KBM-7 (cell line): ENCODE measurements at regions not wholly inside any gene's neighbourhood (a gene's known extent, or its start where the extent isn't known, plus 50 kb on each side); places are given as distances from the start of the nearest gene placed in this dataset.

ENCODE experiments used
- DNase-seq: peaks from one replicate; pipeline ENCODE4 v3.0.0-alpha.2; 2015
- in situ Hi-C: fragments of 300-500 bp; cut with MboI; formaldehyde crosslinking; loops from 2 replicates; pipeline ENCODE4 v1.14.3; 2020; ENCODE audit warnings: low sequenced_read_pairs, low pct_unique_long_range_greater_than_20kb, mixed read lengths

DNA sequence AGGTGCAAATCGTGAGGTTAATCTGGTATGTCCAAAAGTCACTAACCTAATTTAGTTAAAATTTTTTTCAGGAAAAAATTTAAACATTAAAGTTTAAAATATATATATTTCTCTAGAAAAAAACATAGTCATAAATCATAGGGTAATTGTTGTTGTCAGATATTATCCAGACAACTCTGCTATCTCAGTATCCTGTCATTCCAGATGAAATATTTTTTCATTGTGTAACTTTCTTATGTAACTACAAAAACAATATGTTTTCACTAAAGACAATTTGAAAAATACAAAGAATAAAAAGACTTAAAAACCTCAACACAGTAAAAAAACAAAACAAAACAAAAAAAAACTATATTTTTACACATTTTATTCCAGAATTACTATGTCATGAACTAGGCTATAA is 57.6 kb downstream of the TENT5A start:
- in situ Hi-C loops: no loop called here
- DNase-seq: no peak

DNA sequence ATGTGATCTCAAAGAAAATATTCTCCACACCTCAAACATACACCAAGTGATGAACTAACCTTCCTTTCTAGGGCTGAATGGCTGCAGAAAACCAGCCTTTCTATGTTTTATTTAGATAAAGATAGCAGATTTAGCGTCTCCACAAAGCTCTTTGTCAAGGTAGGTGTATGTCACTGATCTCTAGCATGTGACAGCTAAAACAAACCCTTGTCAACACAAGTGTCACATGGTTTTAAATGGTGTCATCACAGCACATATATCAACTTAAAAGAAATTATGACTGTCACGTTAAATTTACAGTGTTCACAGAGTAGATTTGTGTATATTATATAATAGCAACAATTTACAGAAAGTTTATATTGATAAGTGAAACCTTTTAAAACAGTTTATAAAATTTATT is 58.3 kb downstream of the TENT5A start:
- DNase-seq: no peak
- in situ Hi-C loops: no loop called here

DNA sequence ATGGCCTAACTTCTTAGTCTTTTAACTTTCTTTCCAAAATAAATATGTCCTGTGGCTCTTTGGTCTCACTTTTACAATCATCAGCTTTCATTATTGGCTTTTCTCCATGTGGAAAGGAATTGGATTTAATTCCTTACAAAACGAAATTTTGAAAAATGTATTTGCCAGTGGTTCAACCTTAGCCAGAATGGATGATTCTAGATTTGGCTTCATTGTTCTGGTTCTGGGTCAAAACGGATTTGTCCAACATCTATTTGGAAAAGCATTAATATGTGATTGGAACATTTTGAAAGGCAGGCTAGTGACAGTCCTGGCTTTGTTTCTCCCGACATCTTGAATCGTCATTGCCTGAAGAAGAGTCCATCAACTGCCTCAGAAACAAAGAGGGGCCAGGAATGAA is 59.2 kb downstream of the TENT5A start:
- in situ Hi-C loops: no loop called here
- no peak for DNase-seq

DNA sequence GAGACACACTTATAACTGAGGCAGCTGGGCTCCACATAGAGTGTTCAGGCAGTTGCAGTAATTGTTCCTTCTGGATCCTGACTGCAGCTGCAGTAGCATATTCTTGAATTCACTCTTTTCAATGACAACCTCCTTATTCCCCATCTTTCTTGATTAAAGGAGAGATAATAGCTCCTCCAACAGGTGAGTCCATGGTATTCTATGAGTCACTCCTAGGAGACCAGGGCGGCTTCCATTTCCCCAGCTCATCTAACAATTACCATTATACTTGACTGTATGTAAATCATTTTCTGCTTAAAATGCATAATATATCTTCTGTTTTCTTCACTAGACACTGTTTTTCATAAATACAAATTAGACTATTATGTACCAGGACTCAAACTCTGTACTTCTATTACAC is 62.4 kb downstream of the TENT5A start:
- no peak for DNase-seq
- in situ Hi-C loops: no loop called here

DNA sequence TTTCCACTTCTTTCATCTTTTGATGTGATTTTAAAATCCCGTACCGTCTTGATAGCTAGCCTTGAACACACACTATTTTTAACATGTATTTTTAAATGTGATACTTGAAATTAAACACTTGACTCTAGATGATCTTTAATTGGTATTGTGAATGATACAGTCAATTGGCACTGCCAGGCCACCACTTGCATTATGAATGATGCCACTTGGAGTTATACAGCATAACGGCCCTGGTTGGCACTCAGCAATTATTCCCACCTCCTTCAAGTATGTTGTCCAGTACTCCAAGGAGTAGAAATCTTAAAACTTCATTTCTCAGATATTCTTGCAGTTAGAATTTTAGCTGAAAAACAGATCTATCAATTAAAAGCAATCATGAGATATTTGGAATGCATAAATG is 62.9 kb downstream of the TENT5A start:
- no peak for DNase-seq
- in situ Hi-C loops: no loop called here

DNA sequence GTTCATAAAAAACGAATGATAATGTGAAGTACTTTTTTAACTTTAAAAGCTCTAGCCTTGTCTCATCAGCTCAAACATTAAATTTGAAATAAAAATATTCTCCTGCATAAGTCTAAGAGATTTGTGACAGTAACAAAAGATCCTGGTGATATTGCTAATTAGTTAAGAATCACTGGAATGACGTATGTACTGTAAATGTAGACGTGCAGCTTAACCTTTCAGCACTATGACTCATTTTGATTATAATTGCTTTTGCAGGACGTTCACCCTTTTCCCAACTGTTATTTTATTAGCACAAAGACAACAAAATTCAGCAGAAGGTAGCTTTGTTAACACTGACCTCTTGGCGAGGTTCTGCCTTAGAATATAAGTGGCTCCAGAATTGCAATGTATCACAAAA is 68.6 kb downstream of the TENT5A start:
- DNase-seq: no peak
- in situ Hi-C loops: no loop called here

DNA sequence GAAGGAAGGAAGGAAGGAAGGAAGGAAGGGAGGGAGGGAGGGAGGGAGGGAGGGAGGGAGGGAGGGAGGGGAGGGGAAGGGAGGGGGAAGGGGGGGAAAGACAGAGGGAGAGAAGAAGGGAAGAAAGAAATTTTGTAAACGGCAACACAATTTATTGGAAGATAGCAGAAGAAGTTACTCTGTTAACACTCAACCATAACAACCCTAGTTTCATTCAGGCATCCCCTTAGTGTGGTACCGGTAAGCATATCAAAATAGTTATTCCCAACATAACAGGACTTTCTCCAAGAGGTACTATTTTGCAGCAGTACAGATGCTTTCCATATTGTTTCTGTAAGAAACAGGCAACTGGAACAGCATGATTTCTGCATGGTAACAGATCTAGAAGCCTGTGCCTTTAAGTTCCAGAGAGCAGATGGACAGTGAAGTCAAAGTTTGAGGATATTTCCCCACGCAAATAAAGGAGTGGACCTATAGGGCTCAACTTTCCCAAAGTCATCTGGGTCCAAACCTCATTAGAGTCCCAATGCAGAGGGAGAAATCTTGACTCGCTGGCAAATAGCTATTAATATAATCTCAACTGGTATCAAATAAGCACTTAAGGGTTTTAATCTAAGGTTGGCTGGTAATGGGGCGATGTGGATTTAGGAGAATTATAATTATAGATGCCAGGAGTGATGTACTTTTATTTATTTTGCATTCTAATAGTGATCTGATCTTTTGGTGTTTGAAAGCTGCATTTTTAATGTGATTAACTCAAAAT is 69.4 kb downstream of the TENT5A start:
- in situ Hi-C loops: no loop called here
- DNase-seq: no peak

DNA sequence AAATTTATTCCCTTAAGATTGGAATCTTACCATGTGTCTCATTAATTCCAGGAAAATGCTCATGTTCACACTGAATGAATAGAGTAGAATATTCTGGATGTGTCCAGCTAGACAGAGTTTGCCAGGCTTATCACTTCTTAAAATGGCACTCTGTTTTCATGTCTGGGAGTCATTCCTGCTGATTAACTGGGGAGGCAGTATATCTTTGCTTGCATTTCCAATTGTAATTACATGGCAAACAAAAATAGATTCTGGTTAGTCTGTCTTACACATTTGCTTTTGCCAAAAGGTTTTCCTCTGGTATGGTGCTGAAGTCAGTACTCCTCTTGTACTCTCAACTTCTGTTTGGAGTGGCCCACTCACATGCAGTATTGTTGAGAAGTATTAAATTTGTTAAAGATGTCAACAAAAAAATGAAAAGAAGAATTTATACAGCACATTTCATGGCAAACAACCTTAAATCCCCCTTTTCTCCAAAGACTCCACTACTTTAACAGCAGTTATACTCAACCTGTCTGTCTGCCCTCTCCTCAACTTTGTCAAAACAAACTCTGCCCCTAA is 70.2 kb downstream of the TENT5A start:
- DNase-seq: no peak
- in situ Hi-C loops: no loop called here

DNA sequence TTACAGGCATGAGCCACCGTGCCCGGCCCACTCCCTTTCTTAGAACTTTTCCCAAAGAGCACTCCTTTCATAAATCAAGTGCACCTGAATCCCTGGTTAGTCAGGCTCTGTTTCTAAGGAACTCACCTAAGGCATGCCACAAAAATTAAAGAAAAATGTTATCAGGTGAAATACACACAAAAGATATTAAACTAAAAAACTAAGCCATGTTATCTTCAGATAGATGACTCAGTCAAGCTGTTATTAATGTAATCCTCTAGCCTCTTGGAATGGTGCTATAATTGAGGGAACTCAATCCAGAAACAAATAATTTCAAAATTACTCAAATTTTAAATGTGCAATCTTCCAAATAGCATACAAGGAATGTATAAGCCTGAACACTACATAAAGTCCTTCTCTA is 83.0 kb downstream of the TENT5A start:
- in situ Hi-C loops: no loop called here
- no peak for DNase-seq

DNA sequence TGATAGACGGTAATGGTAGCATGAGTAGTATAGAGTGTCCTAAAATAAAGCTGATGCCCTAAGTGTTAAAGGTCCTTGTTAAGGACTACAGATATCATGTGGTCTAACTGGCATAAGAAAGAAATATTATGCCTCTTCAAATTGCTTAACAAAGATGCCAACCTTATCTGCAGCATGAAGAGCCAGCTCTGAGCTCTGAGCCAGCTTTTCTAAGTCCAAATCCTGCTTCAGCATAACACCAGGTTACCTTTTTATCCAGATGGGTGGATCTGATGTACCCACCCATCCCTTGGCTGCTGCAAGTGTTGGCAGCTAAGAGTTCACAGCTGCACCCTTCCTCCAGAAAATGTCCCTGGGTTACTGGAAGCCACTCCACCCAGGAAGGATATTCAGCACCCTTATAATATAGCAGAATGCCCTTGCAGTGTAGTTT is 83.8 kb downstream of the TENT5A start:
- in situ Hi-C loops: no loop called here
- no peak for DNase-seq

DNA sequence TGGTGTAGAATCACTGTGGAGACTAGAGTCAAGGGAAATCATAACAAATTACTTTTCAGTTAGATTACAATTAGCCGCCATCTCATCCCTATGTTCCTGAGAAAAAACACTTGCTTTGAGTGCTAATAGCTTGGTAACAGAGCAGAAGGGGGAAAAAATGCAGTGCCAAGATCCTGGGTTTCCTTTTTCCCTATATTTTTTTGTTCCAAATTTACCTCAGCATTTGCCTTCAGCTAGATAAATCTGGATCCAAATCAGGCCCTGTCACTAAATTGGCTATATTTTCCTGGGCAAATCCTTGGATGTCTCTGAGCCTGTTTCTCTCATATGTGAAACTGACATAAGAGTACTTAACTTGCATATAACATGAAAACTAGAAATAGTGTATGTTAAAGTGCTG is 86.0 kb downstream of the TENT5A start:
- no peak for DNase-seq
- in situ Hi-C loops: no loop called here

DNA sequence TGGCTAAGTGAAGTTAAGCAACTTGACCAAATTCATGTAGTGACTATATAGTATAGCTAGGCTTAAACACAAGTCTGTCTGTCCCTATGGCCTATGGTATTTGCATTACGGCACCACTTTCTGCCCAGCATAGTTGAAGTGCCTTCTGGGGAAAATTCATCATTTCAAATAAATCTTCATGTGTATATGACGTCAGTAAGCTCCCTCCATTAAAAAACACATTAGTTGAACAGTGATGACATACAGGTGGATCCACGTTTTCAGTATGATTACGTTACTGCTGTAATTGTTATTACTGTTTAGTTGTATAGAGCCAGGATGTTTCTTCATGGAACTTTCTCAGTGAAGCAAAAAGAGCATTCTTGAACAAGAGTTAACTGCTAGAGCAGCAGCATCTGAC is 96.2 kb downstream of the TENT5A start:
- in situ Hi-C loops: no loop called here
- DNase-seq: no peak

DNA sequence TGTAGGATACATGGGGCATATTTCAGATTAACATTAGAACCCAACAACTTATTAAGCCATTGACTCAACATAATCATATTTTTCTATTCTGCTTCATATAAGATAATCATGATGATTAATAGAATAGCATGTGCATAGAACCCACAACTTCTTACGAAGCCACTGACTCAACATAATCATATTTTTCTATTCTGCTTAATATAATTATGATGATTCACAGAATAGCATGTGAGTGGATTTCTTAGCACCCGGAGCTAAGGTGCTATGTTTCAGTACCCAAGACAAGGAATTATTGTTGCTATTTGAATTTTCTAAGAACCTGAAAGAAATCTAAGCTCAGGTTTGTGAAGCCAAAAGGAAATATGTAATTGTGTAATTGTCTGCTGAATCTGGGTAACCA is 96.8 kb downstream of the TENT5A start:
- in situ Hi-C loops: no loop called here
- DNase-seq: no peak

DNA sequence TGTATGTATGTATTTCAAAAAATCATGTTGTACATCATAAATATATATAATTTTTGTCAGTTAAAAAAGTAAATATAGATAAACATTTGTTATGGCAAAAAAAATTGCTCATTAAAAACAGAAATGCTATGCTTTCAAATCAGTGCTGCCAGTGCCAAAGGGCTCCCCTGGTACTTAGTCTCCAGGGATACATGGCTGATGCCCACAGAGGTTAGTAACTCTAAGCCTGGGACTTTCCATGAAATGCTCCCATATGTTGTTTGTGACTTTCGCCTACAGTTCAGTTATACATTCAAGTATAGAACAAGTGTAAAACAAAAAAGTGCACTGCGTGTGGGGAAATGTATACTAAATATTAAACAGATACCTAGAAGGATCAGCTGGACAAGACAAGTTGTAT is 104.0 kb downstream of the TENT5A start:
- DNase-seq: no peak
- in situ Hi-C loops: no loop called here

DNA sequence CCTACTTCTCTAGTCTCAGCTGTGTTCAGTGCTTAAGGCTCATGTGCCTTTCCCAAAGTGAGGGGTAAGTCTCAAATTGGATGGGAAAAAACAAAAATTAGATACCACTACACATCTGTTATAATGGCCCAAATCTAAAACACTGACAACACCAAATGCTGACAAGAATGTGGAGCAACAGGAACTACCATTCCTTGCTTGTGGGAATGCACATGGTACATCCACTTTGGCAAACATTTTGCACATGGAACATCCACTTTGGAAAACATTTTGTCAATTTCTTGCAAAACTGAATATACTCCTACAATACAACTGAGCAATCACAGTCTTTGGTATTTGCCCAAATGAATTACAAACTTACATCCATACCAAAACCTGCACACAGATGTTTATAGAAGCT is 109.3 kb downstream of the TENT5A start:
- in situ Hi-C loops: no loop called here
- no peak for DNase-seq

DNA sequence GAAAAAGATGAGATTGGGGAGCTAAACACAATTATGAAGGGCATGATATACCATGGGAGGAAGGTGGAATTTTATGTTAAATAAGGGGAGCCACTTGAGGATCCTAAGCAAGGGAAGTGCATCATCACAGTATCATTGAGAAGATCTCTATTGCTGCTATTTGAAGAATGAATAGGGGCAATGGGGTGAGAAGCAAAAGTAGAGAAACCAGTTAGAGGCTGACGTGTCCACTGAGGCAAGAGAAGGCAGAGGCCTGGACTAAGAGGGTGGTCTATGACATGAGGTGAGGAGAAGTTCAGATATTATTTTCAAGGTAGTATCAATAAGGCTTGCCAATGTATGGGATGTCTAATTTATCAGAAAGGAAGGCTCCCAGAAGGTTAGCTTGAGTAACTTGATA is 111.6 kb downstream of the TENT5A start:
- DNase-seq: no peak
- in situ Hi-C loops: no loop called here

DNA sequence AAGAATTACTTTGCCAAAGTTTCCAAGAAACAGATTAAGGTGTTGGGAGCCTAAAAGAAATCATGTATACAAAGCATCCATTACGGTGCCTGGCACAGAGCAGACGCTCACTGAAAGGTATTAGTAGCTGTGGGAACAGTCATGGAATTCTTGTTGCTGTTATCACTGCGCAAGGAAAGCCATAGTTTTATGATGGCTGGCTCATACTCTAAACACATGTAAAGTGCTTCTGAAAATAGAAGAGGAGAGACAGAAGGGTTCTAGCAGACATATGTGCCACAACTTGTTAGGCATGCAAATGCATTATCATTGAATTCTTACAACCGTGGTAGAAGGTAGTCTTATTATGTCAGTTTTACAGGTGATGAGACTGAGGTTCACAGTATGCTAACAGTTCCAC is 112.4 kb downstream of the TENT5A start:
- no peak for DNase-seq
- in situ Hi-C loops: no loop called here

DNA sequence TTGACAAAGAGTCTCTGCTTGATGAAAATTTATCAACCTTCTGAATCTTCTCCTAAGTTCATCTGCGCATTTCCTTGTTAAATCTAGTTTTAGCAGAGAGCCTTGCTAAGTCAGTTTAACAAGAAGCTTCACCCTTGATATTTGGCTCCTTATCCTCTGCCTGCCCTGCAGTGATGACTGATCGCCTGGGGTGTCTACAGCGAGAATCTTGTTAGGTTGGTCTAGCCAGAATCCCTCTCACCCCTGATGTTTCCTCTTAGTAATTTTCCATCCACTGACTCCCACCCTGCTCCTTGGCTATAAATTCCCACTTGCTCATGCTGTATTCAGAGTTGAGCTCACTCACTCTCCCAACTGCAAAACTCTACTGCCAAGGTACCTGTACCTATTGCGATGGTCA is 114.1 kb downstream of the TENT5A start:
- no peak for DNase-seq
- in situ Hi-C loops: no loop called here

DNA sequence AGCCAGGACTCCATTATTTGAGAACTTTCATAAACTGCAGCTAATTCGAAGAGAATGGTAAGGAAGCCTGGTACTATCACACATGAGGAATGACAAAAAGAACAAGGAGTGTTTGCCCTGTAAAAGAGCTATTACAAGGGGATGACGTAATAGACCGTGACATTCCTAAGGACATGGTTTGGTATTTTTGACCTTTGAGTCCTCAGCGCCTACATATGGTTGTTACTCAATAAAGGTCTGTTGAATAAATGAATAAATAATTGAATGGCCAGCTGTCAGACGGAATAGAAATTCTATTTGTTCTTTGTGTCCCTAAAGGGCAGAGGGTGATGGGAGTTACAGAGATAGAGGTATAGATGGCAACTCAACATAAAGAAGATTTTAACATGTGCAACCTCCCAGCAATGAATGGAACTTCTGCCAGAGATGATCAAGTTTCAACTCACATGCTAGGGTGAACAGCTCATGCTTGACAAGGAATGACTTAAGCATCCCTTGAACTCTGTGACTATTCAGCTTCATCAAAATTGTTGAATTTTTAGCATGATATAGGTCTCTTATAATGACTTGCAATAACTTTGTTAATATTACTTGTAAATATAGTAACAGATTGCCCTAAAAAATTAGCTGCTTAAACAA is 115.4 kb downstream of the TENT5A start:
- no peak for DNase-seq
- in situ Hi-C loops: no loop called here

DNA sequence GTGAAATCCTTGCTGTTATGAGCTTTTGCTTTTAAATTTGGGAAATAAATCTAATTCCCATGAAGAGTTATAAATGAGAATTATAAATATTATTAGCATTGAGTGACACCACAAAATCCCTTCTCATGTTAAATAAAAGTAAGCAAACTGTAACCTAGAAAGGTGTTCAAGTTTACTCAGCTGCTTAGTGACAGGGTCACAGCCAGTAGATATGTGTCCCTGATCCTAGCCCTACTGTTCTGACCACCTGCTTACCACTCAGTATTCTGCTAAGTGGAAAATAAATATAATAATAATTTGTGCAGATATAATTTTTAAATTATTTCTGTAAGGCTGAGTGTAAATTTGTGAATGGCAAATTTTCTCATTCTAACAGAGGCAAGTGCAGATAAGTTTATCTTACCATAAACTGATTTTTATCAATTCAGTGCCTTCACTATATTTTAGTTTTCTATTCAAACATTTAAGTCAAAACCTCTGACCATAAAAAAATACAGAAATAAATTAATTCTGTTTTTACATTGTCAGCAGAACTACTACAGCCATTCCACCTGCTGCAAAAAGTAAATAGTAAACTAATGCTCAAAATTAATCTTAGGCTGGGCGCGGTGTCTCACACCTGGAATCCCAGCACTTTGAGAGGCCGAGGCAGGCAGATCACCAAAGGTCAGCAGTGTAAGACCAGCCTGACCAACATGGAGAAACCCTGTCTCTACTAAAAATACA is 118.2 kb downstream of the TENT5A start:
- DNase-seq: no peak
- in situ Hi-C loops: no loop called here
